Epithelial cell of prostate (primary cell): ENCODE measurements at regions not wholly inside any gene's neighbourhood (a gene's known extent, or its start where the extent isn't known, plus 50 kb on each side); places are given as distances from the start of the nearest gene placed in this dataset.
A peak's percentile ranks its signal among the peaks of the same experiment; 100 is the strongest.

Experiments used
- DNase-seq: peaks from one replicate; pipeline ENCODE4 v3.0.0-alpha.2; 2011; ENCODE audit warnings: low read depth, low spot score
- H3K27ac ChIP-seq: fragments of 450-650 bp; 2 replicates; pipeline ENCODE4 v1.5.1; 2017; ENCODE audit warnings: mild to moderate bottlenecking

DNA sequence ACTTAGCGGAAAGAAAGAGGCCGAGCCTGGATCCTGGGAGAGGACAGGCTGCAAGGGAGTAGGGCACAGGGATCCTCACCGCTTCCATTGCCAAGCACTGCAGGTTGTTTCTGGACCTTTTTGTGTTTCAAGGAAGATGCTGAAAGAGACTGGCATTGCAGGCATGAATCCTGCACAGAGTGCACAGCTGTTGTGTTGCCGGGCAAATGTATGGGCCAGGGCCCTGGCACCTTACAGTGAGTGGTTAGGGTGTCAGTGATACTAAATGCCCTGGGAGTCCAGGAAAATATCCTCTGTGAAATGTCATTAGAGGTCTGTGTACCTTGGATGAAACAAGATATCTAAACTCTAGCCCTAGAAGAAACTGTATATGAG is 145.5 kb upstream of the FGGY start:
- peak overlapping the region; percentile 35 for H3K27ac ChIP-seq
- DNase-seq: no peak

GRCh38 chr1:59151860-59152259 is 145.0 kb upstream of the FGGY start:
- peak overlapping the region; percentile 35 for H3K27ac ChIP-seq
- no peak for DNase-seq

GRCh38 chr1:59152511-59152910 is 144.4 kb upstream of the FGGY start:
- H3K27ac ChIP-seq: no peak overlapping the region
- no peak for DNase-seq

DNA sequence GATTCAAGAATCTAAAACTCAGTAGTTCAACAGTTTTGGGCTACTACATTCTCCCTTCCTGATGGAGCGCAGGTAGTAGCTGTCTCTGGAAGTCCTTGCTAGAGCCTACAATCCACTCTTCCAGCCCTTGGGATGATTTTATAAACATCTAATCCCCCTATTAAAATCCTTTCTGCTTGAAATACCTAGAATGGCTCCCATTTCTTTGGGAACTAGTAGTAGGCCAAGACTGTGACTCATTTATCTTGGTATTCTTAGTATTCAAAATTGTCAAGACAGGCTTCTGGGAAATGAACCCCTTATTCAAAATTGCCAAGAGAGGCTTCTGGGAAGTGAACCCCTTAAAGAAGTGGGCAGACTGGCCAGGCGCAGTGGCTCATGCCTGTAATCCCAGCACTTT is 142.5 kb upstream of the FGGY start:
- DNase-seq: no peak
- H3K27ac ChIP-seq: no peak overlapping the region

- no peak overlapping the region for H3K27ac ChIP-seq
- DNase-seq: no peak
These were observed 141.5 kb upstream of the FGGY start for GRCh38 chr1:59155351-59155750.

DNA sequence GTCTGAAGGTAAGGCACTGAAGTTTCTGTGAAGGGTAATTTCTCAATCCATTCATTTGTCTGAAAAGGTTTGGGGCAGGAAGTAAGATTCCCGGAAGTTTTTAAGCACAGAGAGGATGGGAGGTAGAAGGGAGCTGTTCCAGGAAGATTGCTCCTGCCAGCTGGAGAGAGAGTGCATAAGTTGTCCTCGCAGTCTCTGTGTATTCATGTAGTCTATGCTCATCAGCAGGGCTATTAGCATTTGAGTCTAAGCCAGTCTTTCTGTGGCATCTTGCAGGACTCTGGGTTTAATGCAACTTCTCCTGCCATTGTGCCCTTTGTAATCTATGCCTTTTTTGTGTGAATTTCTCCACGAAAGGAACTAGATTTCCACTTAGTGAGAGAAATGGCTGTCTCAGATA is 140.8 kb upstream of the FGGY start:
- no peak for DNase-seq
- H3K27ac ChIP-seq: no peak overlapping the region

GRCh38 chr1:59156526-59157199 is 140.2 kb upstream of the FGGY start:
- H3K27ac ChIP-seq: no peak overlapping the region
- DNase-seq: no peak

DNA sequence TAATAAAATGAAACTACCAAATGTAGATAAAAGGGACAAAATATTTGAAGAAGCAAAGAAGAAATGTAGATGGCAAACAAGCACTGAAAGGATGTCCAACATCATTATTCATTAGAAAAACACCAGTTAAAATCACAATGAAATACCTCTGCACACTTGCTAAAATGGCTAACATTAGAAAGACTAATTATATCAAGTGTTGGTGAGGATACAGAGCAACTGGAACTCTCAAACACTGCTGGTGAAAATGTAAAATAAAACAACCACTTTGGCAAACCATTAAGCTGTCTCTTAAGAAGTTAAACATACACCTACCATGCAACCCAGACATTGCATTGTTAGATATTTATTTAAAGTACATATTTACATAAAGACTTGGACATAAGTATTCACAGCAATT is 138.6 kb upstream of the FGGY start:
- DNase-seq: no peak

DNA sequence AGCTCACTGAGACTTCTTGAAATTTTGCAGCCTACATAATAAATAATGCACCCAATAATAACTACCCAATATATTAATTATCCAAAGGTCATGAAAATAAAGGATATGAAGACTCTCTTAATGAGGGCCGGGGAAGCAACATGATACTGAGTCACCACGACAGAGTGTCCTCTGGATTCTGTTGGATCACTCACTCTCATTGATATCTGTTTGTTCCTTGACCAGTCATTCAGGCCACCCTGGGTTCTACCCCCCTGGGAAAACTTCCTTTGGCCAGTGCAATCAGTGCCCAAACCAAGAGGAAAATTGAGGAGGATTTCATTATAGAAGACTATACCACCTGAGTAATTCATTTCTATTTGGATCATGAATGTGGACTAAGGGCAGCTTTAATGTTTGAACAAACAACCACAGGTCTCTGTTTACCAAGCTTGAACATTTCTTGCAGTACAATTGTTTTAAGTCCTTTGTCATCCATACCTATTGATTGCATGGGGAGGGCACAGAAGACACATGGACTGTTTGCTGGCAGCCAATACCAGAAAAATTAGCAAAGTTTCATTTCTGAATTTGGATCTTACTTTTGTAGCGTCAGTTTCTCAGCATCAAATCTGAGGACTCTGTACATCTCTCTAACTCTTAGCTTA is 137.2 kb upstream of the FGGY start:
- H3K27ac ChIP-seq: no peak overlapping the region
- DNase-seq: no peak

More for the DNA sequence above, 138.6 kb upstream of the FGGY start:
- H3K27ac ChIP-seq: no peak overlapping the region

DNA sequence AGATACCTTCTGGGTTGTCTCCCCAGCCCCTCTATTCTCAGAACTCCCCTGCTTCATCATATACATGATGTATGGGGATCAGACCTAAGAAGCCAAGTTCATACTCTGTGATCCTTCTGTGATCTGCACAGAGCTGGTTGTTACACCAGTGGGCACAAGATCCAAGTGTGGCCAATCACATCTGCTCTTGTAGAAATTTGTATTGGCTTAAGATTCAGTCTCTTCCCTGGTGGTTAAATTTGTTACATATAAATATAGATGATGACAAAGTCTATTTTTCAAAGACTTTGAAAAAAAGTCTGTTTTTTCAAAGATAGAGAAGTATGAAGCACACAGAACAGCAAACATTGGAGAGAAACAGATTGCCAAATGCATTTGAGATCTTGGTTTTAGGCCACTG is 135.8 kb upstream of the FGGY start:
- no peak for DNase-seq
- H3K27ac ChIP-seq: no peak overlapping the region

DNA sequence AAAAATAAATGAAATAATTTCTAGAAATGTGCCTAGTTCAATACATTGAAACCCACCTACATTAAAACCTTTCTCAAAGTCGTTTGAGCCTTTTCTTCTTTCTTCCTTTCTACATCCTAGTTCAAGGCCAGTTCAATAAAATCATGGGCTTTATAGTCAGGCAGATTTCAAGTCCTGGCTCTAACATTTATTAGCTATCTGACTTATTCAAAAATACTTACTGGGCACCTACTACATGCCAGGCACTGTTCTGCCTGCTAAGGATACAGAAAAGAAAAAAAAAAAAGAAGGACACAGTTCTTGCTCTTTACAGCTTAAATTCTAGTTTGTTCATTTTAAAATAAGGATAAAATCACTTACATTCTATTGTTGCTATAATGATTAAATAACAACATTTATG is 134.2 kb upstream of the FGGY start:
- no peak for DNase-seq
- H3K27ac ChIP-seq: no peak overlapping the region

GRCh38 chr1:59163268-59164092 is 133.4 kb upstream of the FGGY start:
- peak overlapping the region; percentile 9 for H3K27ac ChIP-seq
- DNase-seq: peak; percentile 16

DNA sequence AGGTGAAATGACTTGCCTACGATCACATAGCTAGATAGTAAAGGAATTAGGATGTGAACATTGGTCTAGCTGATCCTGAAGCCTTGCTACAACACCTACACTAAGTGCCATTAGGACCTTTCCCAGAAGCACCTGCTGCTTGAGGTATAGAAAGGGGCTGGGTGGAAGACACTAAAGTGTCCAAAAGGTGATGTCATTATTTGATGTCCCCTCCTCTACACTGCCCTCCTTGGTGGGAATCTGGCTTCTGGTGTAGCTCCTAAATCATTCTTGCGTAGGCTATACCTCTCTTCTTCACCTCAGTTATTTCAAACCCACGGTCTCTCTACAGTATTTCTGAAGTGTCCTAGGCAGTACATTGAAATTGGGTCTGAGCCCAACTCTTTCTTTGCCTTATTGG is 132.5 kb upstream of the FGGY start:
- DNase-seq: no peak
- H3K27ac ChIP-seq: no peak overlapping the region

DNA sequence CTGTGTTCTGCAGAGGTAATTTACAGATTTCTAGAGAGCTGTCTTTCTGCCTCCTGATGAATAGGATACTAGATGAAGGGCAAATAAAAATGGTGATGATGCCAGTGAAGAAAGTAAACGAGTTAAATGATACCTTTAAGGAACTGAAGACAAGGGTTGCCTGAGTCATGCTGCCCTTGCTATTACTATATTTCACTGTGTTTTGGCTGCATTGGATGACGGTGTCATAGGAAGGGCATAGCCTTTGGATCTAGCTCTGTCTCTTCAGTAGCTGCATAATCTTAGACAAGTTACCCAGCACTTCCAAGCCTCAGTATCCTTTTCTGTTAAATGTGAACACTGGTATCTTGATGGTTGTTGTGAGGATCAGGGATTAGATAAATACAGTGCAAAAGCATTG is 131.5 kb upstream of the FGGY start:
- no peak overlapping the region for H3K27ac ChIP-seq
- DNase-seq: no peak

DNA sequence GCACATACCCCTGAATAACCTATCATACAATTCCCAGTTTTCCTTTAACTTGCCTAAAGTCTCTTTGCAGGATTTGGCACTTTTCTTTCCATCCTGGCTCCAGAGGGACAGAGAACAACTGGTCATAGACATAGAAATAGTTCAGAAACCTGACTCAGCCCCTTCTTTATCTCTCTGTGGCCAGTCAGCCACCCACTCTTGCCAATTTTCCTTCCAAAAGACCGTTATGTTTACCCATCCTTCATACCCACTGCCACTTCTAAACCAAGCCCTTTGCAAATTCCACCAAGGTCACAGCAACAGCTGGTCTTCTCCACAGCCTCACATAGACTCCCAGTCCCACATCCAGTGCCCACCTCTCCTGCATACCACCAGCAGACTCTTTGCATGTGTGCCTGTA is 127.2 kb upstream of the FGGY start:
- DNase-seq: no peak
- no peak overlapping the region for H3K27ac ChIP-seq

DNA sequence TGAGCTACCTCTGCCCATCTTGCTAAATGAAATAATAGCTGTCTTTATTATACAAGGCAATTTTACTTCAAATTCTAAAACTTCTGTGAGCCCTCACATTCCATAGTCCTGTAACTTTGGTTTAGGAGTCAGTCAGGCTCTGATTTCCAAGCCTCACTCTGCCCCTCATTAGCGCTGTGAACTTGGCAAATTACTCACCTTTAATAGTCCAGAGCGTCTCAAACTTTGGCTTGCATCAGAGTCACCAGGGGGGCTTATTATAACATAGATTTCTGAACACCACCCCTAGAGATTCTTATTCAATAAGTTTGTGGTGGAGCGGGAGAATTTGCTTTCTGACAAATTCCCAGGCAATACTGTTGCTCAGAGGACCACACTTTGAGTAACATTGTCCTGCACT is 126.2 kb upstream of the FGGY start:
- no peak overlapping the region for H3K27ac ChIP-seq
- DNase-seq: no peak

DNA sequence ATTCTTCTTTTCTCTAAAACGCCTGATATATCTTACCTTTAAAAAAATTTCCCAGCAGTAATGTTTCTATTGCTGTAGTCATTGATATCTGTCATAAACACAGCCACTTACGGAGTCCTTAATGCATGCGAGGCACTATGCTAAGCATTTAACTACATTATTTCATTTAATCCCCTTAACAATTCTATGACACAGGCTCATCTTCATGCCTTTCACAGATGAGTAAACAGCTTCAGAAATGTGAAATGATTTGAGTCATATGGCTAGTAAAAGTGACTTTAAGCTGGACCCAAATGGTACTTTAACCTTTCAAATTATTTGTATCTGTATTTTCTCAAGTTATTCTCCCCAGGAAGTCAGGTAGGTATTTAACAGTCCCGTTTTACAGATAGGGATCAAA is 125.1 kb upstream of the FGGY start:
- no peak overlapping the region for H3K27ac ChIP-seq
- DNase-seq: no peak

DNA sequence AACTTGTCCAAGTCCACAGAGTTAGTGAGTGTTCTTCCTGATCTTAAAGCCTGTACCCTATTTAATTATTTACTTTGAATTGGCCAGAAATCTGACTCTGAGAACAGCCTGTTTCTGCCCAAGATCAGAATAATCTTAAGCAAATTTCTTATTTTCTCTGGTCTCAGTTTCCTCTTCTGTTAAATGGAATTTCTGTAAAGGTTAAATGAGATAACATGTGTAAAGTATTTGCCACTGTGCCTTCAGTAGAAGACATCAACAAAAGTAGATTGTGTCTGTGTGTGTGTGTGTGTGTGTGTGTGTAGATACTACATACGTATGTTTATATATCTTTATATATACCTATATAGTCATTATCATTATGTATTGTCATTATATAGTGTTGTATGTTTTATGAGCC is 124.2 kb upstream of the FGGY start:
- no peak overlapping the region for H3K27ac ChIP-seq
- DNase-seq: no peak

- H3K27ac ChIP-seq: no peak overlapping the region
These were observed 123.2 kb upstream of the FGGY start for GRCh38 chr1:59173721-59174120.

GRCh38 chr1:59176471-59176870 is 120.4 kb upstream of the FGGY start:
- DNase-seq: no peak
- no peak overlapping the region for H3K27ac ChIP-seq

More at GRCh38 chr1:59173721-59174120, 123.2 kb upstream of the FGGY start:
- no peak for DNase-seq

- DNase-seq: no peak
- no peak overlapping the region for H3K27ac ChIP-seq
These were observed 119.1 kb upstream of the FGGY start for GRCh38 chr1:59177756-59178155.
